ENCODE measurements at regions not wholly inside any gene's neighbourhood (a gene's known extent, or its start where the extent isn't known, plus 50 kb on each side); places are given as distances from the start of the nearest gene placed in this dataset.

DNA sequence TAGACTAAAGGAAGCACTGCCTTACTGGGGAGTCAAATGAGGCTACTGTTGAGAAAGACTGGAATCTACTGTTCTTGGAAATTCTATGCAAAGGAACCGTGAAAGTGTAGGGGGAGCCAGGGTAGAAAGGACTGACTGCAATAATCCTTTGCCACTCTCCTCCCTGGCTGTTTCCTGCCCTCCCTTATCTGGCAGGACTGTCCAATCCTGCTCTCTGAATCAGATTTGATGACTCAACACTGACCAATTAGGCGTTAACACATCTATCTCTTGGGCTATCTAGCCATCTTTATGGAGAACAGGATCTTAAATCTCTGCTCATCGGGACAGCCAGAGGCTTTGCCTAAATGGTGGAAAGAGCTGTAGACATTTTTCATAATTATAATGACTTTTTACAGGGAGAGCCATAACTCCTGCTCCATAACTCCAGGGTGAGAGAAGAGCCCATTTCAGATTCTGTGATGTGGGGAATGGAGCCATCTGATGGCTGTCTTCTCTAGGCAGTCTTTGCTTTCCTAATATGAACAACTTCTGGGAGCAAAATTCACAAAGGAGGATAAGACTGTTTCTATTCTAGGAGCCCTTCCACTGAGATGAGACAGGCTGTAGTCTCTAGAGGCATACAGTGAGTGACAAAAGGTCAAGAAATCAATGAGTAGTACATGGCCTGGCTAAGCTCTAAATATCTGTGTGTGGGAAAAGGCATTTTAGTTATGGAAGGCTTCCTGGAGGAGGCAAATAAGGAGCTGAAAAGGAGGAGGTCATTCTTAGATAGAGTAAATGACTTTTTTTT is 68.9 kb upstream of the CISTR start:
- in situ Hi-C loops (cut with HindIII; ENCODE audit: low sequenced_read_pairs): no loop called here
- no peak for DNase-seq (ENCODE audit: low read depth, low spot score)
- TF ChIP-seq, protein P1, sequence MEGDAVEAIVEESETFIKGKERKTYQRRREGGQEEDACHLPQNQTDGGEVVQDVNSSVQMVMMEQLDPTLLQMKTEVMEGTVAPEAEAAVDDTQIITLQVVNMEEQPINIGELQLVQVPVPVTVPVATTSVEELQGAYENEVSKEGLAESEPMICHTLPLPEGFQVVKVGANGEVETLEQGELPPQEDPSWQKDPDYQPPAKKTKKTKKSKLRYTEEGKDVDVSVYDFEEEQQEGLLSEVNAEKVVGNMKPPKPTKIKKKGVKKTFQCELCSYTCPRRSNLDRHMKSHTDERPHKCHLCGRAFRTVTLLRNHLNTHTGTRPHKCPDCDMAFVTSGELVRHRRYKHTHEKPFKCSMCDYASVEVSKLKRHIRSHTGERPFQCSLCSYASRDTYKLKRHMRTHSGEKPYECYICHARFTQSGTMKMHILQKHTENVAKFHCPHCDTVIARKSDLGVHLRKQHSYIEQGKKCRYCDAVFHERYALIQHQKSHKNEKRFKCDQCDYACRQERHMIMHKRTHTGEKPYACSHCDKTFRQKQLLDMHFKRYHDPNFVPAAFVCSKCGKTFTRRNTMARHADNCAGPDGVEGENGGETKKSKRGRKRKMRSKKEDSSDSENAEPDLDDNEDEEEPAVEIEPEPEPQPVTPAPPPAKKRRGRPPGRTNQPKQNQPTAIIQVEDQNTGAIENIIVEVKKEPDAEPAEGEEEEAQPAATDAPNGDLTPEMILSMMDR (IDR thresholded peaks at IDR 0.05; ENCODE audit: low read depth, low read length): no peak
- H3K4me3 ChIP-seq (ENCODE audit: low read depth, low read length): no peak overlapping the region

DNA sequence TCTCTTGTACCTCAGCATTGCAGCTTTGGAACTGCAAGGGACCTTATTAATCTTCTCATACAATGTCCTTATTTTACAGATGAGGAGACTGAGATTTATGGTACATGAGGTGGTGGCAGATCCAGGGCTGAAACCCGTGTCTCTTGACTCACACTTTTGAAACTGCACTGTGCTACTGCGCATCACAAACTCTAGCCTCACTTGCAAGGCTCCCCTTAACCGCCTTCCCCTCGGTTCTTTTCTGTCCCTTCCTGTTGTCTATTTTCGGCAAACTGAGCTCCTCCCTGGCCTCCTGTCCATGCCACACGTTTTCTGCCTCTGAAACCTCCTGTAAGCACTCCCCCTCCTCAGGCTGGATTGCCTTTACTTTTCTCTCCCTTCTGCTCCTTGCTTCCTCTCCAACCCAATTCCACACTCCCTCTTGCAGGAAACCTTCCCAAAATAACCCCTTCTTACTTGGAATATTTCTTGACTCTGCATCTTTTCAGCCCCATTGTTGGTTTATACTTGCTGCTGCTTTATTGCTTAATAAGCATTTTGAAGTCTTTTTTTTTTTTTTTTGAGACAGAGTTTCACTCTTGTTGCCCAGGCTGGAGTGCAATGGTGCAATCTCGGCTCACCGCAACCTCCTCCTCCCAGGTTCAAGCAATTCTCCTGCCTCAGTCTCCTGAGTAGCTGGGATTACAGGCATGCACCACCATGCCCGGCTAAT is 72.4 kb upstream of the CISTR start:
- in situ Hi-C loops (cut with HindIII; ENCODE audit: low sequenced_read_pairs): no loop called here
- no peak for DNase-seq (ENCODE audit: low read depth, low spot score)
- H3K4me3 ChIP-seq (ENCODE audit: low read depth, low read length): no peak overlapping the region
- TF ChIP-seq, protein P1 (IDR thresholded peaks at IDR 0.05; ENCODE audit: low read depth, low read length): no peak

DNA sequence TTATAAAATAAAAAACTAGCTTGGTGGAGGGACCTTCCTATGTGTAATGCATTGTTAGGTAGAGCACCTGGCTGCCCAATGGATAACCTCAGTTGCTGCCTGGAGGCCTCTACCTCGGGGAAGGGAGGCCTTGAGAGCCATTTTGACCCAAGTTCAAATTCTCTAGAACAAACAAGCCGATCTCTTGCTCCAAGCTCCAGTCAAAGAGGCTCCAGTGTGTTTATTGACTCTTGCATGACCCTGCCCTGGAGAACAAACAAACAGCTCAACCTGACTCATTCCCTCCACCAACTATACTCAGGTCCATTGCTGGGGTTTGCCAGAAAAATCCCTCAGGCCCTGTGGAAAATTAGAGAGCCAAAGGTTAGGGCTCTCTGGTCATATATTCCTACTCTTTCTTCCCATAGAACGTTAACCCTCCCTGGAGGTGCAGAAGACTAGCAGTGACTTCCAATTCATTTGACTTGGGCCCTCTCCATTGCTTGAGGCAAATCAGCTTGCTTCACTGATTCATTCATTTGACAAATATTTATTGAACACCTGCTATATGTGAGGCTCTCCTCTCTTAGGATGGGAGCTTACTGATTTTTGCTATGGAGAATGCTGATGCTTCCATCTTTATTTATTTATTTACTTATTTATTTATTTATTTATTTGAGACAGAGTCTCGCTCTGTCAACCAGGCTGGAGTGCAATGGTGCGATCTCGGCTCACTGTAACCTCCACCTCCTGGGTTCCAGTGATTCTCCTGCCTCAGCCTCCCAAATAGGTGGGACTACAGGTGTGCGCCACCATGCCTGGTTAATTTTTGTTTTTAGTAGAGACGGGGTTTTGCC is 73.7 kb upstream of the CISTR start:
- in situ Hi-C loops (cut with HindIII; ENCODE audit: low sequenced_read_pairs): no loop called here
- H3K4me3 ChIP-seq (ENCODE audit: low read depth, low read length): no peak overlapping the region
- TF ChIP-seq, protein P1 (IDR thresholded peaks at IDR 0.05; ENCODE audit: low read depth, low read length): no peak
- DNase-seq (ENCODE audit: low read depth, low spot score): no peak

DNA sequence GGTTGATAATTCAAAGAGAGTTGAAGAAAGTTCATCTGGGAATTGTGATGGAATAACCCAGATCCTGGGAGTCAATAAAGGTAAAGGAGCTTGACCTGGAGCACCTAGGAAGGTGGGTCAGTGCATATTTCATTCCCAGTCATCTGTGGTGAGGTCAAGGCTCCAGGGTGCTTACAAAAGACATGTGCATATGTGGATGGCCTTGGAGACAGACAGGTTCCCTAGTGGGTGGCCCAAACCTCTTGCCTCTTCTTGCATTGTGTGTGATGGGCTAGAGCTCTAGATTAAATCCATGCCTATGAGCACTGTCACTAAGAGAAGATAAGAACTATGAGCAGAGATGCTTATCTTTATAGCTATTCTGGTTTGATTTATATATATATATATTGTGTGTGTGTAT is 75.5 kb upstream of the CISTR start:
- H3K4me3 ChIP-seq (ENCODE audit: low read depth, low read length): no peak overlapping the region
- TF ChIP-seq, protein P1 (IDR thresholded peaks at IDR 0.05; ENCODE audit: low read depth, low read length): no peak
- in situ Hi-C loops (cut with HindIII; ENCODE audit: low sequenced_read_pairs): no loop called here
- DNase-seq (ENCODE audit: low read depth, low spot score): no peak

DNA sequence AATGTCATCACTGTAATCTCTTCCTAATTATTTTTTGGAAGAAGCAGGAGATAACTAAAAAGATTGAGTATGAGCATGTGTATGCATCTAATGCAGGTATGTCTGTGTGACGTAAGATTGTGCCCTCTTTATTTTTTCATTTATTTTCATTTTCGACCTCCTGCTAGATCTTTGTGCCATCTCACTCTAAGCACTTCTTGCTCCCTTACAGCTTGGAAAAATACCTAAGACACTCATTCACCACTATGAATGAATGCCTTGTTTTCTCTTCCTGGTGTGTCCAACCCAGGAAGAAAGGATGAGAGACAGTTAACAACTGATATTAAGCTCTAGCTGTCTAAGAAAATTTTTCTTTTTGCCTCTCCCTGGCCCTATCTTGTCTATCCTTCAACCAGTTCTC is 76.8 kb upstream of the CISTR start:
- TF ChIP-seq, protein P1 (IDR thresholded peaks at IDR 0.05; ENCODE audit: low read depth, low read length): no peak
- no peak for DNase-seq (ENCODE audit: low read depth, low spot score)
- H3K4me3 ChIP-seq (ENCODE audit: low read depth, low read length): no peak overlapping the region
- in situ Hi-C loops (cut with HindIII; ENCODE audit: low sequenced_read_pairs): no loop called here

DNA sequence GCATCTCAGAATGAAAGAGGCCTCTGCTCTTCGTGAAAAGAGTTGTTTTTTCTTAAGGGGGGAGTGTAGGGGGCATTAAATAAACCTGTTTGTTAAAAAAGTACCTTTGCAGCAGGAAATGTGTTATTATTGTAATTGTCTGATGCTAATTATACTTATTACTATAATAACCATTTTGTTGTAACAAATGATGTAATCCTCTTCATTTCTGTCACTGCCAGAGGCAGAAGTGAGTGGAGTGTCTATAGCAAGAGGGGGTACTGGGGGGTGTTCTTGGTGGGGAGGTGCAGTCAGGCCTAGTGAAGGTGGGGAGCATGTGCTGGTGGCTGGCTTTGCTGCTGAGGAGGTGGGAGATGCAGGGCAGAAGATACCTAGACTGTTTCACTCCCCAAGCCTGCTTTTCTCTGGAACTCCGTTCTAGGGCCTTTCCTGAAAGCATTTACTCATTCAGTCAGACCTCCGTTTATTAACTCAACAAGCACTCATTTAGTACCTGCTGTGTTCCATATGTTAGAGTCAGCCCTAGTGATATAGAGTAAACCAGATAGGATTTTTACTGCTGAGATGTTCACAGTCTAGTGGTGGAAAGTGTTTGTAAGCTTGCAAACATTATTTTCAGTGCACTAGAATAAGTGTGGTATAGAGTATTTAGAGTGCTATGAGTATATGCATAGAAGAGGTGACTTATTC is 77.5 kb upstream of the CISTR start:
- in situ Hi-C loops (cut with HindIII; ENCODE audit: low sequenced_read_pairs): no loop called here
- TF ChIP-seq, protein P1 (IDR thresholded peaks at IDR 0.05; ENCODE audit: low read depth, low read length): no peak
- no peak for DNase-seq (ENCODE audit: low read depth, low spot score)
- no peak overlapping the region for H3K4me3 ChIP-seq (ENCODE audit: low read depth, low read length)
